ENCODE measurements at regions not wholly inside any gene's neighbourhood (a gene's known extent, or its start where the extent isn't known, plus 50 kb on each side); places are given as distances from the start of the nearest gene placed in this dataset.

DNA sequence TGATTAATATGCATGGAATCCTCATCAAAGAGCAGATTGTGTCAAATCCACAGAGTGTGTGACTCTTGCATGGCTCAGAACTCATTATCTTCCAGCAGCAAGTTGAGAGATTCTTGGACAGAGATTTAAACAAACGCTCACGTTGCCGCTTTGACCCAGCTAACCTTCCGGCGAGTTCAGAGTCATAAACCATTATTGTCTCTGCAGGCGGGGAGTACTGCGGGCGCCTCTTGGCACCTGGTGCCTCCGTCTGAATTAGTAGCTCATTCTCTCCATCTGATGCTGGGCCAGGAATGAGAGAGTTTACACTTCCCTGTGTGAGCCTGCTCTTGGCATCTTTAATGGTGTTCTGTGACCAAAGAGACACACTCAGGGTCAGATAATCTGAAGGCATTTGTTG lies 138.6 kb upstream of the WSCD1 start:
- TF ChIP-seq POLR2AphosphoS5 (IDR thresholded peaks at IDR 0.05) (no peak), POLR2A (IDR thresholded peaks at IDR 0.05) (no peak)
- TF ChIP-seq, protein P1, sequence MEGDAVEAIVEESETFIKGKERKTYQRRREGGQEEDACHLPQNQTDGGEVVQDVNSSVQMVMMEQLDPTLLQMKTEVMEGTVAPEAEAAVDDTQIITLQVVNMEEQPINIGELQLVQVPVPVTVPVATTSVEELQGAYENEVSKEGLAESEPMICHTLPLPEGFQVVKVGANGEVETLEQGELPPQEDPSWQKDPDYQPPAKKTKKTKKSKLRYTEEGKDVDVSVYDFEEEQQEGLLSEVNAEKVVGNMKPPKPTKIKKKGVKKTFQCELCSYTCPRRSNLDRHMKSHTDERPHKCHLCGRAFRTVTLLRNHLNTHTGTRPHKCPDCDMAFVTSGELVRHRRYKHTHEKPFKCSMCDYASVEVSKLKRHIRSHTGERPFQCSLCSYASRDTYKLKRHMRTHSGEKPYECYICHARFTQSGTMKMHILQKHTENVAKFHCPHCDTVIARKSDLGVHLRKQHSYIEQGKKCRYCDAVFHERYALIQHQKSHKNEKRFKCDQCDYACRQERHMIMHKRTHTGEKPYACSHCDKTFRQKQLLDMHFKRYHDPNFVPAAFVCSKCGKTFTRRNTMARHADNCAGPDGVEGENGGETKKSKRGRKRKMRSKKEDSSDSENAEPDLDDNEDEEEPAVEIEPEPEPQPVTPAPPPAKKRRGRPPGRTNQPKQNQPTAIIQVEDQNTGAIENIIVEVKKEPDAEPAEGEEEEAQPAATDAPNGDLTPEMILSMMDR (IDR thresholded peaks at IDR 0.05), result no peak

Data from prostate gland (tissue), 2 donors.